Ovary (tissue), 7 donors: ENCODE measurements at regions not wholly inside any gene's neighbourhood (a gene's known extent, or its start where the extent isn't known, plus 50 kb on each side); places are given as distances from the start of the nearest gene placed in this dataset.

Source experiments
- DNase-seq, 5 donors: peaks; one replicate each; pipeline ENCODE4 v3.0.0-alpha.2; 2019 to 2020
- H3K27ac ChIP-seq, 2 donors: fragments of 200-600 bp; one replicate each; pipeline versions ENCODE4 v1.5.1 to v1.8.0; 2019 to 2022
- H3K27me3 ChIP-seq: fragments of 200-600 bp; one replicate; pipeline ENCODE4 v1.8.0; 2022
- H3K36me3 ChIP-seq: fragments of 200-600 bp; sonication (generic); one replicate; pipeline ENCODE4 v1.5.1; 2019
- H3K4me1 ChIP-seq: one replicate; pipeline ENCODE4 v1.8.1; 2013; ENCODE audit warnings: mild to moderate bottlenecking, moderate library complexity; ENCODE audit not compliant: insufficient read depth
- H3K4me3 ChIP-seq: fragments of 200-600 bp; sonication (generic); one replicate; pipeline ENCODE4 v1.5.1; 2017
- H3K9me3 ChIP-seq, 2 donors: fragments of 200-600 bp in 1 of 2; sonication (generic) in 1 of 2; one replicate each; pipeline versions ENCODE4 v1.5.1 to v1.8.1; 2013 to 2019; ENCODE audit warnings: mild to moderate bottlenecking in 1 of 2, moderate library complexity in 1 of 2
- CTCF ChIP-seq, 3 donors: fragments of 450-650 bp in 2 of 3; fragments of 200-600 bp in 1 of 3; IDR thresholded peaks; one replicate each; pipeline versions ENCODE4 v1.5.1 to v1.8.0; 2016 to 2022; ENCODE audit warnings: antibody characterized with exemption in 3 of 3, mild to moderate bottlenecking in 1 of 3
- EP300 ChIP-seq: sonication (generic); formaldehyde crosslinking; IDR thresholded peaks from one replicate; pipeline ENCODE4 v1.6.1; 2017; ENCODE audit warnings: antibody characterized with exemption
- POLR2A ChIP-seq: fragments of 450-650 bp; IDR thresholded peaks from one replicate; pipeline ENCODE4 v1.6.1; 2017; ENCODE audit warnings: antibody characterized with exemption, mild to moderate bottlenecking, moderate library complexity
- WGBS, 3 donors: extraction: QIAGEN DNeasy Blood & Tissue Kit in 1 of 3; methylation state at CpG; one replicate each; pipeline versions ENCODE4 v1.1.5 to v1.1.7; 2013 to 2017; 5-methylcytosine and 5-hydroxymethylcytosine counted together
- intact Hi-C, 4 donors: fragments of 100-400 bp; cut with DNase I; formaldehyde crosslinking; loops; one replicate each; pipeline versions ENCODE4 v1.11.0 to v1.15.1; 2022 to 2023
- donor health status: DM: no; HTN: no; CAD: no; lungs with moderate emphysema.
- donor health status: DM: no; HTN: no; CAD: no.
- donor health status: Bipolar disorder and iron deficiency.
- donor health status: DM: no; HTN: no; CAD: no.
- donor health status: DM: yes; HTN: yes; CAD: no.

GRCh38 chr14:87122166-87122565 is 870.8 kb downstream of the GALC start:
- H3K4me1 ChIP-seq = no peaks in the 10 kb centered on the region
- no peak for TF ChIP-seq CTCF (IDR thresholded peaks at IDR 0.05)
- TF ChIP-seq EP300 = no peak
- no peak for TF ChIP-seq POLR2A
- no peak overlapping the region for H3K4me3 ChIP-seq
- no peaks in the 10 kb centered on the region for H3K9me3 ChIP-seq
- no peaks in the 10 kb centered on the region for H3K27me3 ChIP-seq
- DNase-seq = no peak
- intact Hi-C loops = no loop called here
- no peaks in the 10 kb centered on the region for H3K36me3 ChIP-seq
- no peak overlapping the region for H3K27ac ChIP-seq

DNA sequence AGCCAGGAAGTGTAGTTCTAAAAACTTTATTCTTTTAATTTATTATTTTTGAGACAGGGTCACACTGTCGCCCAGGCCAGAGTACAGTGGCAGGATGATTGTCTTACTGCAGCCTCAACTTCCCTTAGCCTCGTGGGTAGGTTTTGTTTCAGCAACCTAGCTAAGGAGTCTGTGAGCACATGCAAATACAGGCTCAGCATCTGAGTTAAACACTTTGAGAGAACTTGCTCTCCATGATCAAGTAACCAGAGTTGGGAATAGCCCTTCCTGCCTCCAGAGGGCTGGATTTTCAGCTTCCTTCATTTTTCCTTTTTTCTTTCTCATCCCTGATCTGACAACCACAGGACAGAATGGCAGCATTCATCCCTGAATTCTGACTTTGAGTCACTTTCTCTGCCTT is 871.3 kb downstream of the GALC start:
- no peak overlapping the region for H3K4me3 ChIP-seq
- H3K36me3 ChIP-seq = no peaks in the 10 kb centered on the region
- TF ChIP-seq POLR2A (no peak), EP300 (no peak), CTCF (IDR thresholded peaks at IDR 0.05) (no peak)
- H3K4me1 ChIP-seq = no peaks in the 10 kb centered on the region
- H3K27me3 ChIP-seq = no peaks in the 10 kb centered on the region
- no peak overlapping the region for H3K27ac ChIP-seq
- DNase-seq = no peak
- WGBS, 3 donors = 78 to 85% (median 80%) methylated on average over 2 of the region's 2 CpGs
- H3K9me3 ChIP-seq = no peaks in the 10 kb centered on the region
- intact Hi-C loops = no loop called here

- Histone ChIP-seq H3K27ac (no peak overlapping the region), H3K36me3 (no peaks in the 10 kb centered on the region), H3K4me3 (no peak overlapping the region), H3K27me3 (no peaks in the 10 kb centered on the region), H3K4me1 (no peaks in the 10 kb centered on the region), H3K9me3 (no peaks in the 10 kb centered on the region)
- TF ChIP-seq CTCF (IDR thresholded peaks at IDR 0.05) (no peak), POLR2A (no peak), EP300 (no peak)
- 32 to 36% (median 34%) methylated on average over 1 of the region's 1 CpG for WGBS, 3 donors
- DNase-seq = no peak
- intact Hi-C loops = no loop called here
Observed at GRCh38 chr14:87115234-87115633, 877.7 kb downstream of the GALC start.

DNA sequence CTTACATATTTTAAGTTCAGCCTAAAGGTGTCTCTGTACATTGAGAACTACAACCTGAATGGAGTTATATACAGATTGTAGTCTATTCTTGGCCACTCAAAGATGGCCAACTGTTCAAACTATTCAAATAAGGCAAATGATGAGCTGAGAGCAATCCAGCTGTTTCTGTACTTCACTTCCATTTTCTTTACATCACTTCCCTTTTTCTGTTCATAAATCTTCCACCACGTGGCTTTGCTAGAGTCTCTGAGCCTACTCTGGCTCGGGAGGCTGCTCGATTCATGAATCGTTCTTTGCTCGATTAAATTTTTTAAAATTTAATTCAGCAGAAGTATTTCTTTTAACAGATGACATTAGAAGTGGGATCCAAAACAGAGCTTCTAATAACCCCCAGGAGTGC is 879.7 kb downstream of the GALC start:
- no peaks in the 10 kb centered on the region for H3K9me3 ChIP-seq
- WGBS, 3 donors = 82 to 84% (median 82%) methylated on average over 5 of the region's 5 CpGs
- no peaks in the 10 kb centered on the region for H3K27me3 ChIP-seq
- DNase-seq = no peak
- intact Hi-C loops = no loop called here
- no peaks in the 10 kb centered on the region for H3K4me1 ChIP-seq
- TF ChIP-seq POLR2A (no peak), CTCF (IDR thresholded peaks at IDR 0.05) (no peak), EP300 (no peak)
- H3K4me3 ChIP-seq = no peak overlapping the region
- no peak overlapping the region for H3K27ac ChIP-seq
- no peaks in the 10 kb centered on the region for H3K36me3 ChIP-seq

GRCh38 chr14:87111741-87112140 is 881.2 kb downstream of the GALC start:
- H3K27ac ChIP-seq = no peak overlapping the region
- WGBS, 3 donors = 45 to 62% (median 49%) methylated on average over 3 of the region's 3 CpGs
- intact Hi-C loops = no loop called here
- no peaks in the 10 kb centered on the region for H3K9me3 ChIP-seq
- TF ChIP-seq CTCF (IDR thresholded peaks at IDR 0.05) = no peak
- TF ChIP-seq EP300 = no peak
- no peak for TF ChIP-seq POLR2A
- no peaks in the 10 kb centered on the region for H3K36me3 ChIP-seq
- DNase-seq = no peak
- H3K4me3 ChIP-seq = no peak overlapping the region
- no peaks in the 10 kb centered on the region for H3K27me3 ChIP-seq
- H3K4me1 ChIP-seq = no peaks in the 10 kb centered on the region
